HepG2 (cell line): ENCODE measurements at regions not wholly inside any gene's neighbourhood (a gene's known extent, or its start where the extent isn't known, plus 50 kb on each side); places are given as distances from the start of the nearest gene placed in this dataset.

Experiments
- ASH2L ChIP-seq: fragments of 300-600, 200-600 bp; sonication (generic); IDR thresholded peaks from 2 replicates; pipeline ENCODE4 v1.7.0; 2017; ENCODE audit warnings: low read depth, mild to moderate bottlenecking, moderate library complexity, mixed read lengths, low read length; ENCODE audit not compliant: insufficient read length
- GPN1 ChIP-seq: sonication (generic); formaldehyde crosslinking; IDR thresholded peaks from 2 replicates; pipeline ENCODE4 v1.5.1; 2020; ENCODE audit warnings: missing genetic modification reagents, borderline replicate concordance
- JUN ChIP-seq: sonication (generic); formaldehyde crosslinking; IDR thresholded peaks from 2 replicates; pipeline ENCODE4 v1.4.0; 2020; ENCODE audit warnings: mild to moderate bottlenecking, missing genetic modification reagents
- RXRA ChIP-seq: sonication (generic); formaldehyde crosslinking; IDR thresholded peaks from 2 replicates; pipeline ENCODE4 v1.5.1; 2020; ENCODE audit warnings: missing genetic modification reagents
- TEAD2 ChIP-seq: sonication (generic); formaldehyde crosslinking; IDR thresholded peaks from 2 replicates; pipeline ENCODE4 v1.9.0; 2021; ENCODE audit warnings: missing genetic modification reagents
- TEAD3 ChIP-seq: optimal IDR thresholded peaks from 2 replicates; pipeline ENCODE3; 2016; ENCODE audit warnings: borderline replicate concordance
- ZFX ChIP-seq: sonication (generic); formaldehyde crosslinking; IDR thresholded peaks from 2 replicates; pipeline ENCODE4 v1.4.0; 2020; ENCODE audit warnings: mild to moderate bottlenecking, low read depth, missing genetic modification reagents, moderate library complexity
- ZNF577 ChIP-seq: sonication (generic); formaldehyde crosslinking; IDR thresholded peaks from 2 replicates; pipeline ENCODE4 v1.4.0; 2020; ENCODE audit warnings: mild to moderate bottlenecking, low read depth, missing genetic modification reagents, borderline replicate concordance
- TF ChIP-seq, protein P1 (sequence below), 2 experiments: fragments of 450-650 bp in 1 of 2; sonication (generic) in 1 of 2; formaldehyde crosslinking in 1 of 2; IDR thresholded peaks; 2 replicates each; pipeline versions ENCODE4 v1.6.1 to v1.8.0; 2016 to 2022; ENCODE audit warnings: antibody characterized with exemption in 1 of 2, mild to moderate bottlenecking in 1 of 2, missing genetic modification reagents in 1 of 2
- TF ChIP-seq, protein P2 (sequence below): sonication (generic); formaldehyde crosslinking; IDR thresholded peaks from 2 replicates; pipeline ENCODE4 v1.8.0; 2022; ENCODE audit warnings: mild to moderate bottlenecking, missing genetic modification reagents, borderline replicate concordance
- TF ChIP-seq, protein P3 (sequence below): IDR thresholded peaks from 2 replicates; pipeline ENCODE4 v1.6.1; 2016; ENCODE audit warnings: missing compliant biosample characterization, missing genetic modification reagents, borderline replicate concordance
- TF ChIP-seq, protein P4 (sequence below): sonication (generic); formaldehyde crosslinking; IDR thresholded peaks from 2 replicates; pipeline ENCODE4 v1.8.0; 2022; ENCODE audit warnings: mild to moderate bottlenecking, missing genetic modification reagents, moderate library complexity
- TF ChIP-seq, protein P5 (sequence below): sonication (generic); formaldehyde crosslinking; IDR thresholded peaks from 2 replicates; pipeline ENCODE4 v1.9.0; 2021; ENCODE audit warnings: missing genetic modification reagents, borderline replicate concordance

DNA sequence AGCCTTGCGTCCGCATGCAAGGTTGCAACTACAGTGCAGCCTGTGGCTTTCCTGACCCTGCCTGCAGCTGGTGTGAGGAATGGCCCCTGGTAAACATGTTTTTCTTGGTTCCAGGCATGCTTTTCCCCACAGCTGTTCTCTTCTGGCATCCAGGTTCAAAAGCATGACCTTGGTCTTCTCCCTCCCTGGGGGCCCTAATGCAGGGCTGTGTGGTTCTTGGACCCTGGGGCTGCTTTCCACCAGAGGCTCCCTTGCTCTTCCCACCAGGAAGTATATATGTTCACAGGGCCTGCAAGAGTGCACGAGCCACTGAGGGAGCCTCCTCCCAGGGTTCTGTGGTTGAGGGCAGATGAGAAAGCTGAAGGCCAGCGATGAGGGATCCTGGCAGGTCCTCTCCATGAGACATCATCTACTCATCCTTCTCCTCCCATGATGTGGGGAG lies 125.9 kb downstream of the BCL2L11 start (continued):
- TF ChIP-seq, protein P1, sequence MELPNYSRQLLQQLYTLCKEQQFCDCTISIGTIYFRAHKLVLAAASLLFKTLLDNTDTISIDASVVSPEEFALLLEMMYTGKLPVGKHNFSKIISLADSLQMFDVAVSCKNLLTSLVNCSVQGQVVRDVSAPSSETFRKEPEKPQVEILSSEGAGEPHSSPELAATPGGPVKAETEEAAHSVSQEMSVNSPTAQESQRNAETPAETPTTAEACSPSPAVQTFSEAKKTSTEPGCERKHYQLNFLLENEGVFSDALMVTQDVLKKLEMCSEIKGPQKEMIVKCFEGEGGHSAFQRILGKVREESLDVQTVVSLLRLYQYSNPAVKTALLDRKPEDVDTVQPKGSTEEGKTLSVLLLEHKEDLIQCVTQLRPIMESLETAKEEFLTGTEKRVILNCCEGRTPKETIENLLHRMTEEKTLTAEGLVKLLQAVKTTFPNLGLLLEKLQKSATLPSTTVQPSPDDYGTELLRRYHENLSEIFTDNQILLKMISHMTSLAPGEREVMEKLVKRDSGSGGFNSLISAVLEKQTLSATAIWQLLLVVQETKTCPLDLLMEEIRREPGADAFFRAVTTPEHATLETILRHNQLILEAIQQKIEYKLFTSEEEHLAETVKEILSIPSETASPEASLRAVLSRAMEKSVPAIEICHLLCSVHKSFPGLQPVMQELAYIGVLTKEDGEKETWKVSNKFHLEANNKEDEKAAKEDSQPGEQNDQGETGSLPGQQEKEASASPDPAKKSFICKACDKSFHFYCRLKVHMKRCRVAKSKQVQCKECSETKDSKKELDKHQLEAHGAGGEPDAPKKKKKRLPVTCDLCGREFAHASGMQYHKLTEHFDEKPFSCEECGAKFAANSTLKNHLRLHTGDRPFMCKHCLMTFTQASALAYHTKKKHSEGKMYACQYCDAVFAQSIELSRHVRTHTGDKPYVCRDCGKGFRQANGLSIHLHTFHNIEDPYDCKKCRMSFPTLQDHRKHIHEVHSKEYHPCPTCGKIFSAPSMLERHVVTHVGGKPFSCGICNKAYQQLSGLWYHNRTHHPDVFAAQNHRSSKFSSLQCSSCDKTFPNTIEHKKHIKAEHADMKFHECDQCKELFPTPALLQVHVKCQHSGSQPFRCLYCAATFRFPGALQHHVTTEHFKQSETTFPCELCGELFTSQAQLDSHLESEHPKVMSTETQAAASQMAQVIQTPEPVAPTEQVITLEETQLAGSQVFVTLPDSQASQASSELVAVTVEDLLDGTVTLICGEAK (IDR thresholded peaks at IDR 0.05): no peak
- TF ChIP-seq, protein P1 (CRISPR knock-in tag; IDR thresholded peaks at IDR 0.05): peak; percentile 82
- TF ChIP-seq, protein P2, sequence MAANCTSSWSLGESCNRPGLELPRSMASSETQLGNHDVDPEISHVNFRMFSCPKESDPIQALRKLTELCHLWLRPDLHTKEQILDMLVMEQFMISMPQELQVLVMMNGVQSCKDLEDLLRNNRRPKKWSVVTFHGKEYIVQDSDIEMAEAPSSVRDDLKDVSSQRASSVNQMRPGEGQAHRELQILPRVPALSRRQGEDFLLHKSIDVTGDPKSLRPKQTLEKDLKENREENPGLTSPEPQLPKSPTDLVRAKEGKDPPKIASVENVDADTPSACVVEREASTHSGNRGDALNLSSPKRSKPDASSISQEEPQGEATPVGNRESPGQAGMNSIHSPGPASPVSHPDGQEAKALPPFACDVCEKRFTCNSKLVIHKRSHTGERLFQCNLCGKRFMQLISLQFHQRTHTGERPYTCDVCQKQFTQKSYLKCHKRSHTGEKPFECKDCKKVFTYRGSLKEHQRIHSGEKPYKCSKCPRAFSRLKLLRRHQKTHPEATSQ (CRISPR knock-in tag): peak; percentile 59; the same call in 1 of the 2 replicates
- TF ChIP-seq, protein P3, sequence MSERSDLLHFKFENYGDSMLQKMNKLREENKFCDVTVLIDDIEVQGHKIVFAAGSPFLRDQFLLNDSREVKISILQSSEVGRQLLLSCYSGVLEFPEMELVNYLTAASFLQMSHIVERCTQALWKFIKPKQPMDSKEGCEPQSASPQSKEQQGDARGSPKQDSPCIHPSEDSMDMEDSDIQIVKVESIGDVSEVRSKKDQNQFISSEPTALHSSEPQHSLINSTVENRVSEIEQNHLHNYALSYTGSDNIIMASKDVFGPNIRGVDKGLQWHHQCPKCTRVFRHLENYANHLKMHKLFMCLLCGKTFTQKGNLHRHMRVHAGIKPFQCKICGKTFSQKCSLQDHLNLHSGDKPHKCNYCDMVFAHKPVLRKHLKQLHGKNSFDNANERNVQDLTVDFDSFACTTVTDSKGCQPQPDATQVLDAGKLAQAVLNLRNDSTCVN (CRISPR knock-in tag): peak; percentile 82; the same call in 1 of the 2 replicates
- TF ChIP-seq, protein P4, sequence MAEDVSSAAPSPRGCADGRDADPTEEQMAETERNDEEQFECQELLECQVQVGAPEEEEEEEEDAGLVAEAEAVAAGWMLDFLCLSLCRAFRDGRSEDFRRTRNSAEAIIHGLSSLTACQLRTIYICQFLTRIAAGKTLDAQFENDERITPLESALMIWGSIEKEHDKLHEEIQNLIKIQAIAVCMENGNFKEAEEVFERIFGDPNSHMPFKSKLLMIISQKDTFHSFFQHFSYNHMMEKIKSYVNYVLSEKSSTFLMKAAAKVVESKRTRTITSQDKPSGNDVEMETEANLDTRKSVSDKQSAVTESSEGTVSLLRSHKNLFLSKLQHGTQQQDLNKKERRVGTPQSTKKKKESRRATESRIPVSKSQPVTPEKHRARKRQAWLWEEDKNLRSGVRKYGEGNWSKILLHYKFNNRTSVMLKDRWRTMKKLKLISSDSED (CRISPR knock-in tag): no peak
- TF ChIP-seq JUN (no peak), ASH2L (peak; percentile 33), ZFX (CRISPR knock-in tag) (peak; percentile 64; the same call in 1 of the 2 replicates), TEAD2 (no peak), ZNF577 (CRISPR knock-in tag) (no peak), RXRA (CRISPR knock-in tag) (peak; percentile 76), TEAD3 (CRISPR knock-in tag) (peak; percentile 98), GPN1 (CRISPR knock-in tag) (no peak)
- TF ChIP-seq, protein P5, sequence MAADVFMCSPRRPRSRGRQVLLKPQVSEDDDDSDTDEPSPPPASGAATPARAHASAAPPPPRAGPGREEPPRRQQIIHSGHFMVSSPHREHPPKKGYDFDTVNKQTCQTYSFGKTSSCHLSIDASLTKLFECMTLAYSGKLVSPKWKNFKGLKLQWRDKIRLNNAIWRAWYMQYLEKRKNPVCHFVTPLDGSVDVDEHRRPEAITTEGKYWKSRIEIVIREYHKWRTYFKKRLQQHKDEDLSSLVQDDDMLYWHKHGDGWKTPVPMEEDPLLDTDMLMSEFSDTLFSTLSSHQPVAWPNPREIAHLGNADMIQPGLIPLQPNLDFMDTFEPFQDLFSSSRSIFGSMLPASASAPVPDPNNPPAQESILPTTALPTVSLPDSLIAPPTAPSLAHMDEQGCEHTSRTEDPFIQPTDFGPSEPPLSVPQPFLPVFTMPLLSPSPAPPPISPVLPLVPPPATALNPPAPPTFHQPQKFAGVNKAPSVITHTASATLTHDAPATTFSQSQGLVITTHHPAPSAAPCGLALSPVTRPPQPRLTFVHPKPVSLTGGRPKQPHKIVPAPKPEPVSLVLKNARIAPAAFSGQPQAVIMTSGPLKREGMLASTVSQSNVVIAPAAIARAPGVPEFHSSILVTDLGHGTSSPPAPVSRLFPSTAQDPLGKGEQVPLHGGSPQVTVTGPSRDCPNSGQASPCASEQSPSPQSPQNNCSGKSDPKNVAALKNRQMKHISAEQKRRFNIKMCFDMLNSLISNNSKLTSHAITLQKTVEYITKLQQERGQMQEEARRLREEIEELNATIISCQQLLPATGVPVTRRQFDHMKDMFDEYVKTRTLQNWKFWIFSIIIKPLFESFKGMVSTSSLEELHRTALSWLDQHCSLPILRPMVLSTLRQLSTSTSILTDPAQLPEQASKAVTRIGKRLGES (CRISPR knock-in tag): no peak
